GM19238 (cell line): ENCODE measurements at regions not wholly inside any gene's neighbourhood (a gene's known extent, or its start where the extent isn't known, plus 50 kb on each side); places are given as distances from the start of the nearest gene placed in this dataset.

Source experiments
- DNase-seq: peaks from one replicate; pipeline ENCODE4 v3.0.0; 2011; ENCODE audit warnings: low spot score; ENCODE audit not compliant: insufficient read length

- no peak for DNase-seq
Observed at GRCh38 chr13:44322928-44323327, 50.7 kb upstream of the SERP2 start.

GRCh38 chr13:44323754-44324153, 49.9 kb upstream of the SERP2 start:
- no peak for DNase-seq
